HG03095 (cell line): ENCODE measurements at regions not wholly inside any gene's neighbourhood (a gene's known extent, or its start where the extent isn't known, plus 50 kb on each side); places are given as distances from the start of the nearest gene placed in this dataset.

Experiments used
- ATAC-seq: cut with Tn5 transposase; IDR thresholded peaks from one replicate; pipeline ENCODE4 v1.9.1; 2021; ENCODE audit warnings: moderate library complexity; ENCODE audit not compliant: unreplicated experiment

GRCh38 chr16:72234387-72234786 is 62.4 kb upstream of the PMFBP1 start:
- ATAC-seq = no peak

DNA sequence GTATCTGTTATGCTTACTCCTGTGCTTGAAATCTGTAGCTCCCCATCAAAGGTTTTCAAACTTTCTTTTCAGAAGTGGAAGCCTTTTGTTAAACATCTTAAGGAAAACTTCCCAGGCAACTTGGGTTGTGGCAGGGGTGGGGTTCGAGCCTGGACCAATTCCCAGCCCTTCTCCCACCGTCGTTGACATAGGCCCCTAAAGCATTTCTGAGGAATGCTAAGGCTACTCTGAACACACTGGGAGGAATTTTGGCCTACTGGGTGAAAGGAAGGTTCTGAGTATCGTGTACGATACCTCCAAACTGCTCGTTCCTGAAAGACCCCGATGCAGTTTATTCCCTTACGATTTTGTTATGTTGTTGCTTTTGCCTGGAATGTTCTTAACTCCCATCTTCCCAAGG is 56.1 kb upstream of the PMFBP1 start:
- ATAC-seq = no peak

DNA sequence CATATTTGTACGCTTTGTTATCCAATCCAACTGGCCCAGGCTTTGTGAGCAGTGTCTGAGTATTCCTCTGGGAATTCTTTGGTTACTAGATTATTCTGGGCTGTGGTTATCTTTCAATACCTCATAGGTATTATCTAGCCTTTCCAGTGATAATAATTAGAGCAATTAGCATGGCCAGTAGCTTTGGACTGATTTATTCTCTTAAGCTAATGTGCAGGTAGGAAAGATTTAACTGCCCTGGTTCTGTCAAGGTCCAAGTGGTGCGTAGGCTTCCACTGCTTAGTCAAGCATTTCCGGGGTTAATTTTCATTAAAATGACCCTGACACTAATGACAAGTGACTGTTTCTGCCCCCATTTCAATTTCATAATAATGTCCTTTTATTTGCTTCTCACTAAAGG is 54.2 kb upstream of the PMFBP1 start:
- no peak for ATAC-seq

GRCh38 chr16:72224260-72224768 is 52.4 kb upstream of the PMFBP1 start:
- no peak for ATAC-seq

DNA sequence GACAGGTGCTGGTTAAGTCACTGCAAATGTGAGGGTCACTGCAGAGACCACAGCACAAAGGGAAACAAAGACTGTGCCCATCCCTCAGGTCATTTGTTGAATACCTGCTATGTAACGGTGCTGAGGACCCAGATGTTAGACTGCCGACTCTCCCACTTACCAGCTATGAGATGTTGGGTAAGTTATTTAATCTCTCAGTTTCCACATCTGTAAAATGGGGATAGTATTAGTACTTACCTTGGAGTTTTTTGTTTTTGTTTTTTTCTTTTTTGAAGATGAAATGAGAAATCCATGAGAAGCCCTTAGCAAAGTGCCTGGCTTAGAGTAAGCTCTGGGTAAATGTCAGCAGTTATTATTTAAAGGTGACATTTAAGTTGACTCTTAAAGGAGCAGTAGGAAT is 50.5 kb upstream of the PMFBP1 start:
- ATAC-seq = no peak
